ENCODE measurements at regions not wholly inside any gene's neighbourhood (a gene's known extent, or its start where the extent isn't known, plus 50 kb on each side); places are given as distances from the start of the nearest gene placed in this dataset.

DNA sequence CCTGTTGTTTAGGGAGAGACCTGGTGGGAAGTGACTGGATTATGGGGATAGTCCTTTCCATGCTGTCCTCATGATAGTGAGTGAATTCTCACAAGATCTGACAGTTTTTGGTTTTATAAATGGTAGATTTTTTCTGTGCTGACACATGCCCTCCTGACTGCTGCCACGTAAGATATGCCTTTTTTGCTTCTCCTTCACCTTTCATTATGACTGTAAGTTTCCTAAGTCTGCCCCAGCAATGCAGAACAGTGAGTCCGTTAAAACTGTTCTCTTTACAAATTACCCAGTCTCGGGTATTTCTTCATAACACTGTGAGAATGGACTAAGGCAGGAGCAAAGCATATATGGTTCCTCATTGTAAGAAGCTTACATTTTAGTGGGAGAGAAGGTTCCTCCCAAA, 1727.2 kb downstream of the NCAM2 start:
- DNase-seq (ENCODE audit: low read depth), result no peak
- TF ChIP-seq, protein P1, sequence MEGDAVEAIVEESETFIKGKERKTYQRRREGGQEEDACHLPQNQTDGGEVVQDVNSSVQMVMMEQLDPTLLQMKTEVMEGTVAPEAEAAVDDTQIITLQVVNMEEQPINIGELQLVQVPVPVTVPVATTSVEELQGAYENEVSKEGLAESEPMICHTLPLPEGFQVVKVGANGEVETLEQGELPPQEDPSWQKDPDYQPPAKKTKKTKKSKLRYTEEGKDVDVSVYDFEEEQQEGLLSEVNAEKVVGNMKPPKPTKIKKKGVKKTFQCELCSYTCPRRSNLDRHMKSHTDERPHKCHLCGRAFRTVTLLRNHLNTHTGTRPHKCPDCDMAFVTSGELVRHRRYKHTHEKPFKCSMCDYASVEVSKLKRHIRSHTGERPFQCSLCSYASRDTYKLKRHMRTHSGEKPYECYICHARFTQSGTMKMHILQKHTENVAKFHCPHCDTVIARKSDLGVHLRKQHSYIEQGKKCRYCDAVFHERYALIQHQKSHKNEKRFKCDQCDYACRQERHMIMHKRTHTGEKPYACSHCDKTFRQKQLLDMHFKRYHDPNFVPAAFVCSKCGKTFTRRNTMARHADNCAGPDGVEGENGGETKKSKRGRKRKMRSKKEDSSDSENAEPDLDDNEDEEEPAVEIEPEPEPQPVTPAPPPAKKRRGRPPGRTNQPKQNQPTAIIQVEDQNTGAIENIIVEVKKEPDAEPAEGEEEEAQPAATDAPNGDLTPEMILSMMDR (IDR thresholded peaks at IDR 0.05; ENCODE audit: insufficient read depth, low read length), result no peak

DNA sequence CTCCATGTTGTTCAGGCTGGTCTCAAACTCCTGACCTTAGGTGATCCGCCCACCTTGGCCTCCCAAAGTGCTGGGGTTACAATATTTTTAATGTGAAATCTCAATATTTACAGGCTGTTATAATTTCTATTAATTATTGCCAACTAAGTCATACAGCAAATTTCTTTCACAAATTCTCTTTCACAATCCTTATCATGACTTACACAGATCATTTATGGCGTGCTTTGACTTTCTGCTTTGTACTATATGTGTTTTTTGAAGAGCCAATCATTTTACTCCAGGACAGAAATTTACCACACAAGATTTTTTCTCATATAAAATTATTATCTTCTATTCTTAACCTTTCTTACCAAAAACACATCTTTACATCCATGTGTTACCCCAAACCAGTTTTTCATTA, 1729.9 kb downstream of the NCAM2 start:
- TF ChIP-seq, protein P1 (IDR thresholded peaks at IDR 0.05; ENCODE audit: insufficient read depth, low read length), result no peak

More for the DNA sequence above, 1727.2 kb downstream of the NCAM2 start:
- no peak overlapping the region for H3K4me3 ChIP-seq (ENCODE audit: low read depth, low read length)

DNA sequence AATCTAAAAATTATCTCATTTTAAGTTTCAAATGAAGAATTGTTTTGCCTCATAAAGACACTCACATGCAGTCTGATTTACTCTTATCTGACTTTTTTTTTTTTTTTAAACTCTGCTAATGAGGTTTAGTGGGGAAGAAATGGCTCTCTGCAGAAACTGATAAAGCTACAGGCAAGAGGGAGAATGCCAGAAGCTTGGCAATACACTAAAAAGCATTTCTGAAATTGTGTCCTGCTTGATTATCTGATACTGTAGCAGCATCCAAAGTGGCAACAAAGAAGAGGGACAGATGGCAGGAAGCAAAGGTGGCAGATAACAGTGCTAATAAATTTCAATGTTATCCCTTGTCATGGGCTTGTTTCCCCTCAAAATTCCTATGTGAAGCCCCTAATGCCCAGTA, 1744.9 kb downstream of the NCAM2 start:
- no peak for DNase-seq (ENCODE audit: low read depth)
- H3K4me3 ChIP-seq (ENCODE audit: low read depth, low read length), result no peak overlapping the region
- TF ChIP-seq, protein P1 (IDR thresholded peaks at IDR 0.05; ENCODE audit: insufficient read depth, low read length), result no peak

More for the DNA sequence above, 1729.9 kb downstream of the NCAM2 start:
- H3K4me3 ChIP-seq (ENCODE audit: low read depth, low read length), result no peak overlapping the region
- no peak for DNase-seq (ENCODE audit: low read depth)

DNA sequence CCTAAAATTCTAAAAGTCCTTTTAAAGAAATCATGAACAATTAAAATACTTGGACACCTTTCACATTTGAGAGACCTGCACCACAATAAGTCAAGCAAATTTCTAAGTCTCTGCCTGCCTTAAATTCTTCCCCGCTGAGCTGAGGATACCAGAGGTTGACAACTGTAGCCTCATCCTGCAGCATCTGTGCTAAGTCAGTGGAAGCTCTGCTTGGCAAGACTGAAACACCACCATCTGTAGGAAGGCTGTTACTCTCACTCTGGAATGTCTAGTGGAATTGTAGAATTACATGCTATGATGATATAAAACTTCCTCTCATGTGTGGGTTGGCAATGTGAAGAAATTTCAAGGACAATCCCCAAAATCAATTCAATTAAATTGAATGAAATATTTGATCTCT, 1756.5 kb downstream of the NCAM2 start:
- no peak for DNase-seq (ENCODE audit: low read depth)
- TF ChIP-seq, protein P1 (IDR thresholded peaks at IDR 0.05; ENCODE audit: insufficient read depth, low read length), result no peak
- no peak overlapping the region for H3K4me3 ChIP-seq (ENCODE audit: low read depth, low read length)

- DNase-seq (ENCODE audit: low read depth), result no peak
- H3K4me3 ChIP-seq (ENCODE audit: low read depth, low read length), result no peak overlapping the region
- TF ChIP-seq, protein P1 (IDR thresholded peaks at IDR 0.05; ENCODE audit: insufficient read depth, low read length), result no peak
Measured at GRCh38 chr21:22758478-22758877, 1760.3 kb downstream of the NCAM2 start.

DNA sequence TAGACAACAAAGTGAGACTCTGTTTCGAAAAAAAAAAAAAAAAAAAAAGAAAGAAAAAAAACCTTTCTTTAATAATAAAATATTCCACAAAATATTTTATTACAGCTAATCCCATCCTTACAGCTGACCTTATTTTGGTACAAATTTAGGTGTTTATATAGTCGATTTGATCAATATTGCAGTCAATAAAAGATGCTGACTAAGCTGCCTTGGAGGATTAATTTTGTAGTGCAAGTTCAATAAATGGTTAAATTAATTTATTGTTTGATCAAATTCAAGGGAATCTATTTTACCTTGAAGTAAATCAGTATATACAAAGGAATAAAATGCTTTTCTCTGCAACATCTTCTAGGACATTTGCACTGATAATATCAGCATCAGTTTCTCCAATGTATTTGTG, 1764.3 kb downstream of the NCAM2 start:
- TF ChIP-seq, protein P1 (IDR thresholded peaks at IDR 0.05; ENCODE audit: insufficient read depth, low read length), result no peak
- no peak for DNase-seq (ENCODE audit: low read depth)
- H3K4me3 ChIP-seq (ENCODE audit: low read depth, low read length), result no peak overlapping the region

DNA sequence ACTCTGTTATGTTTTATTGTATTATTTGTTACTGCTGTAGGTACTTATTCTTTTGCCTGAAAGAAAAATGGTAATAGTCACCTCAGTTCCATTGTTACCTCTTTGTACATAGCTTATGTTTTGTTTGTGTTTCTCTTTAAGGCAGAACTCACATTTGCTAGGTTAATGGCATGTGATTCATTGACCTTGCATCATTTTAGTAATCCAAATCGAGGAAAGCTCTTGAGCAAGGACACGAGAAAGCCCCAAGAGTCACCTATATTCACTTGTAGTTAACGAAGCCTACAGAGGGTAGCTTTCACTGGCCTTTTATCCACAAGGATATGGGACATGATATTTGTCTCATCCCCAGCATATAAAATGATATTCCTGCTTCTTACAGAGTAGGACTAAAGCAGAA, 1765.2 kb downstream of the NCAM2 start:
- DNase-seq (ENCODE audit: low read depth), result no peak
- TF ChIP-seq, protein P1 (IDR thresholded peaks at IDR 0.05; ENCODE audit: insufficient read depth, low read length), result no peak
- no peak overlapping the region for H3K4me3 ChIP-seq (ENCODE audit: low read depth, low read length)

Measured in fibroblast of the aortic adventitia (primary cell).